Esophagus muscularis mucosa (tissue), 4 donors: ENCODE measurements at regions not wholly inside any gene's neighbourhood (a gene's known extent, or its start where the extent isn't known, plus 50 kb on each side); places are given as distances from the start of the nearest gene placed in this dataset.

Experiments used
- CTCF ChIP-seq, 3 experiments: fragments of 200-600 bp in 2 of 3; fragments of 450-650 bp in 1 of 3; sonication (generic) in 2 of 3; IDR thresholded peaks; one replicate each; pipeline ENCODE4 v1.5.1; 2017 to 2019; ENCODE audit warnings: antibody characterized with exemption in 3 of 3, mild to moderate bottlenecking in 2 of 3, moderate library complexity in 1 of 3
- EP300 ChIP-seq: sonication (generic); formaldehyde crosslinking; IDR thresholded peaks from one replicate; pipeline ENCODE4 v1.6.1; 2017; ENCODE audit warnings: antibody characterized with exemption
- POLR2A ChIP-seq: fragments of 450-650 bp; IDR thresholded peaks from one replicate; pipeline ENCODE4 v1.6.1; 2017; ENCODE audit warnings: antibody characterized with exemption, moderate library complexity, mild to moderate bottlenecking, low read depth
- POLR2AphosphoS5 ChIP-seq, 2 donors: sonication (generic); formaldehyde crosslinking; IDR thresholded peaks; one replicate each; pipeline ENCODE4 v1.6.1; 2017; ENCODE audit warnings: antibody characterized with exemption in 2 of 2

GRCh38 chr15:91741986-91742385 is 111.5 kb upstream of the SLCO3A1 start:
- TF ChIP-seq CTCF (IDR thresholded peaks at IDR 0.05) (no peak), POLR2AphosphoS5 (IDR thresholded peaks at IDR 0.05) (no peak), POLR2A (no peak), EP300 (no peak)
